Endothelial cell of umbilical vein (primary cell): ENCODE measurements at regions not wholly inside any gene's neighbourhood (a gene's known extent, or its start where the extent isn't known, plus 50 kb on each side); places are given as distances from the start of the nearest gene placed in this dataset.

Source experiments
- BruUV-seq: library from RNA; stranded (reverse); fragments of 400-500 nt; replicated peaks from 2 replicates; lab custom pipeline; 2021; lab: Mats Ljungman, UMichigan
- CTCF ChIA-PET: fragments of 300-600, 350-600 bp; sonication (Branson Sonifier 250); formaldehyde crosslinking; loops from one replicate; lab custom pipeline; 2021; ENCODE audit warnings: antibody characterized with exemption, inconsistent platforms; lab: Charles Lee
- POLR2A ChIA-PET: fragments of 300-600, 350-600 bp; sonication (Branson Sonifier 250); formaldehyde crosslinking; loops from one replicate; lab custom pipeline; 2021; ENCODE audit warnings: antibody characterized with exemption, inconsistent platforms; lab: Charles Lee
- DNase-seq: peaks from one replicate; pipeline ENCODE4 v3.0.0-alpha.2; 2011; ENCODE audit warnings: low read depth, low spot score
- FAIRE-seq: peaks from 2 replicates; lab custom pipeline; 2011; peaks lifted over from hg19 to GRCh38; lab: Jason Lieb, UNC
- H2AFZ ChIP-seq: 2 replicates; pipeline ENCODE4 v1.6.0; 2012; ENCODE audit warnings: low read depth, low read length, control low read depth, inconsistent platforms
- H3K27ac ChIP-seq: 2 replicates; pipeline ENCODE4 v1.5.1; 2011; ENCODE audit warnings: low read depth, mild to moderate bottlenecking, control low read depth, low read length, moderate library complexity; ENCODE audit not compliant: insufficient read depth
- H3K27me3 ChIP-seq, 2 experiments: 2 replicates each; pipeline versions ENCODE4 v1.6.0 to v1.6.1; 2011; ENCODE audit warnings: low read length in 2 of 2, mixed read lengths in 1 of 2; ENCODE audit not compliant: control insufficient read depth in 2 of 2, insufficient read depth in 2 of 2
- H3K36me3 ChIP-seq, 2 experiments: 2 replicates in 1 of 2; 3 replicates in 1 of 2; pipeline ENCODE4 v1.5.1; 2011; ENCODE audit warnings: low read length in 2 of 2, mild to moderate bottlenecking in 1 of 2, moderate library complexity in 1 of 2; ENCODE audit not compliant: control insufficient read depth in 2 of 2, insufficient read depth in 2 of 2; ENCODE audit errors: extremely low read depth in 1 of 2
- H3K4me1 ChIP-seq: 3 replicates; pipeline ENCODE4 v1.5.1; 2011; ENCODE audit warnings: mild to moderate bottlenecking, low read length; ENCODE audit not compliant: control insufficient read depth, insufficient read depth; ENCODE audit errors: extremely low read depth
- H3K4me2 ChIP-seq: 2 replicates; pipeline ENCODE4 v1.6.1; 2011; ENCODE audit warnings: low read length, control low read depth, mixed read lengths; ENCODE audit not compliant: insufficient read depth
- H3K4me3 ChIP-seq, 3 experiments: fragments of 200-600 bp in 1 of 3; sonication (generic), shearing (Covaris generic) in 1 of 3; replicated peaks in 1 of 3; 2 replicates each; pipeline ENCODE4 v1.5.1; 2011 to 2016; ENCODE audit warnings: control low read depth in 3 of 3, low read length in 3 of 3, mild to moderate bottlenecking in 2 of 3, inconsistent platforms in 1 of 3, low read depth in 1 of 3, moderate library complexity in 1 of 3; ENCODE audit not compliant: insufficient read depth in 1 of 3
- H3K79me2 ChIP-seq: 2 replicates; pipeline ENCODE4 v1.6.0; 2012; ENCODE audit warnings: low read length, inconsistent platforms; ENCODE audit not compliant: control insufficient read depth, insufficient read depth
- H3K9ac ChIP-seq: replicated peaks from 2 replicates; pipeline ENCODE3; 2011; ENCODE audit warnings: low read length, control low read depth; ENCODE audit not compliant: insufficient read depth; ENCODE audit errors: extremely low read depth
- H3K9me1 ChIP-seq: replicated peaks from 3 replicates; pipeline ENCODE4 v1.6.0; 2011; ENCODE audit warnings: mild to moderate bottlenecking, low read length; ENCODE audit not compliant: control insufficient read depth, insufficient read depth; ENCODE audit errors: extremely low read depth
- H3K9me3 ChIP-seq: replicated peaks from 2 replicates; pipeline ENCODE4 v1.5.1; 2012; ENCODE audit warnings: low read length, inconsistent platforms; ENCODE audit not compliant: control insufficient read depth, insufficient read depth
- H4K20me1 ChIP-seq: replicated peaks from 2 replicates; pipeline ENCODE3; 2011; ENCODE audit warnings: mild to moderate bottlenecking, low read length; ENCODE audit not compliant: control insufficient read depth, insufficient read depth; ENCODE audit errors: extremely low read depth
- EZH2 ChIP-seq: IDR thresholded peaks from 2 replicates; pipeline ENCODE4 v1.6.1; 2012; ENCODE audit warnings: borderline replicate concordance, low read depth, mild to moderate bottlenecking, moderate library complexity, low read length, inconsistent platforms; ENCODE audit not compliant: severe bottlenecking
- FOS ChIP-seq: IDR thresholded peaks from 2 replicates; pipeline ENCODE4 v1.6.1; 2011; ENCODE audit warnings: mild to moderate bottlenecking, low read length, moderate library complexity, borderline replicate concordance; ENCODE audit not compliant: insufficient read depth
- GATA2 ChIP-seq: IDR thresholded peaks from 2 replicates; pipeline ENCODE4 v1.7.0; 2011; ENCODE audit warnings: low read depth, mild to moderate bottlenecking, moderate library complexity, mixed read lengths, low read length; ENCODE audit not compliant: insufficient read length, insufficient read depth
- JUN ChIP-seq: IDR thresholded peaks from 2 replicates; pipeline ENCODE4 v1.6.1; 2011; ENCODE audit warnings: borderline replicate concordance, low read depth; ENCODE audit not compliant: insufficient read length, insufficient read depth
- MYC ChIP-seq: IDR thresholded peaks from one replicate; pipeline ENCODE4 v1.6.1; 2011; ENCODE audit warnings: mild to moderate bottlenecking, low read depth, low read length
- POLR2A ChIP-seq: IDR thresholded peaks from 2 replicates; pipeline ENCODE4 v1.6.1; 2012; ENCODE audit warnings: low read depth, mild to moderate bottlenecking, control low read depth, low read length
- POLR2AphosphoS5 ChIP-seq: IDR thresholded peaks from 2 replicates; pipeline ENCODE4 v1.6.1; 2012; ENCODE audit warnings: low read depth, mild to moderate bottlenecking, control low read depth, low read length, moderate library complexity; ENCODE audit not compliant: insufficient read depth
- dilution Hi-C: fragments of 300-500 bp; cut with MboI; formaldehyde crosslinking; loops from one replicate; pipeline ENCODE4 v1.15.0; 2019; ENCODE audit warnings: low sequenced_read_pairs; ENCODE audit not compliant: extremely low pct_ligation_motif_present
- intact Hi-C: fragments of 100-400 bp; cut with micrococcal nuclease; formaldehyde crosslinking; loops from one replicate; pipeline ENCODE4 v1.10.0; 2022
- TF ChIP-seq, protein P1 (sequence below), 2 donors: IDR thresholded peaks; 1 replicate in 1 of 2; 2 replicates in 1 of 2; pipeline ENCODE4 v1.5.1; 2011; ENCODE audit warnings: low read length in 2 of 2, mild to moderate bottlenecking in 2 of 2, moderate library complexity in 2 of 2, control low read depth in 1 of 2, inconsistent platforms in 1 of 2, low read depth in 1 of 2; ENCODE audit not compliant: insufficient read depth in 1 of 2; ENCODE audit errors: extremely low read depth in 1 of 2
- TF ChIP-seq, protein P2 (sequence below): IDR thresholded peaks from 2 replicates; pipeline ENCODE4 v1.6.1; 2011; ENCODE audit not compliant: insufficient read depth, insufficient read length

DNA sequence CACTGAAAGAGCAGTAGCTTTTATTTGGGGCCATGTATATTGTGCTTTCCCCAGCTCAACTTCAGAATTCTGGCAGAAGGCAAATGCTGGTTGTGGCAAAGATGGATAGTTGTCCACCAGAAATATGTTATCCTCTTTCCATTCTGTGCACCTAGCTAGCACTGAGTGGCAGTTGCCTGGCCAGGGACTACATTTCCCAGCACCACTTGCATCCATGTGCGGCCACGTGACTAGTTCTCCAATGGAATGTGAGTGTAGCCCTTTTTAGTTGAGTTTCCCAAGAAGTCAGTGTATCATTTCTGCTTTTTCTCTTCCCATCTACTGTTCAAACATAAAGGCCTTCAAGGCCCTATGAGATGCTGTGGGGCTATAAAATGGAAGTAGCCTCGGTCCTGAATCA, 354.0 kb upstream of the CLINT1 start:
- FAIRE-seq = no peak
- no peak for TF ChIP-seq GATA2
- TF ChIP-seq, protein P1, sequence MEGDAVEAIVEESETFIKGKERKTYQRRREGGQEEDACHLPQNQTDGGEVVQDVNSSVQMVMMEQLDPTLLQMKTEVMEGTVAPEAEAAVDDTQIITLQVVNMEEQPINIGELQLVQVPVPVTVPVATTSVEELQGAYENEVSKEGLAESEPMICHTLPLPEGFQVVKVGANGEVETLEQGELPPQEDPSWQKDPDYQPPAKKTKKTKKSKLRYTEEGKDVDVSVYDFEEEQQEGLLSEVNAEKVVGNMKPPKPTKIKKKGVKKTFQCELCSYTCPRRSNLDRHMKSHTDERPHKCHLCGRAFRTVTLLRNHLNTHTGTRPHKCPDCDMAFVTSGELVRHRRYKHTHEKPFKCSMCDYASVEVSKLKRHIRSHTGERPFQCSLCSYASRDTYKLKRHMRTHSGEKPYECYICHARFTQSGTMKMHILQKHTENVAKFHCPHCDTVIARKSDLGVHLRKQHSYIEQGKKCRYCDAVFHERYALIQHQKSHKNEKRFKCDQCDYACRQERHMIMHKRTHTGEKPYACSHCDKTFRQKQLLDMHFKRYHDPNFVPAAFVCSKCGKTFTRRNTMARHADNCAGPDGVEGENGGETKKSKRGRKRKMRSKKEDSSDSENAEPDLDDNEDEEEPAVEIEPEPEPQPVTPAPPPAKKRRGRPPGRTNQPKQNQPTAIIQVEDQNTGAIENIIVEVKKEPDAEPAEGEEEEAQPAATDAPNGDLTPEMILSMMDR (IDR thresholded peaks at IDR 0.05; ENCODE audit: extremely low read depth in 1 of 2, insufficient read depth in 1 of 2, low read depth in 1 of 2, low read length in 2 of 2) = no peak
- ChIA-PET POLR2A (no interaction called here), CTCF (interaction anchor here (1.4 kb wide), 1 partner anchor 138 kb away, joined by 3 read pairs; no protein-coding TSS in a partner anchor)
- H4K20me1 ChIP-seq = no peaks in the 10 kb centered on the region
- no peaks in the 10 kb centered on the region for H3K27me3 ChIP-seq
- no peak overlapping the region for H3K9ac ChIP-seq
- intact Hi-C loops = no loop called here
- H3K9me3 ChIP-seq = no peaks in the 10 kb centered on the region
- dilution Hi-C loops = no loop called here
- no TSS peak for BruUV-seq
- no peak overlapping the region for H3K4me3 ChIP-seq
- no peak overlapping the region for H3K4me2 ChIP-seq
- no peak overlapping the region for H3K27ac ChIP-seq
- no peak for DNase-seq
- no peaks in the 10 kb centered on the region for H3K9me1 ChIP-seq
- no peaks in the 10 kb centered on the region for H3K4me1 ChIP-seq
- no peak overlapping the region for H2AFZ ChIP-seq
- H3K79me2 ChIP-seq = no peaks in the 10 kb centered on the region
- H3K36me3 ChIP-seq = no peaks in the 10 kb centered on the region

DNA sequence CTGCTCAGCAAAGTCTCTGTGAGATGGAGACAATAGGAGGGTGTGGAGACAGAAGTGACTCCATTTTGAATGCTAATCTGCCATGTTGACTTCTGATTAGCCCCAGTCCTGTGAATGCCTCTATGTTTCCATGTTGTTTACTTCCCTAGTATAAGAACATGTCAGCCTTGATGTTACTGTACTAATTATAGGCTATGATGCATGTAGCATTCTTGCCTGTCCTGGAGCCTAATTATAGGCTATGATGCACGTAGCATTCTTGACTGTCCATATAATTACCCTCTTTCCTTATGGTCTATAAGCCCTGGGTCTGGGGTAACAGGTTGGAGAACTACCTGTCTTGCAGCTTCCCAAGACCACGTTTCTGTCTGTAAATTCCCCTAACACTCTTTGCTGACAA, 353.3 kb upstream of the CLINT1 start:
- POLR2A ChIA-PET = no interaction called here
- Histone ChIP-seq H3K9me3 (no peaks in the 10 kb centered on the region), H3K27me3 (no peaks in the 10 kb centered on the region), H3K9ac (no peak overlapping the region), H3K9me1 (no peaks in the 10 kb centered on the region), H3K4me1 (no peaks in the 10 kb centered on the region), H3K36me3 (no peaks in the 10 kb centered on the region), H4K20me1 (no peaks in the 10 kb centered on the region), H3K27ac (no peak overlapping the region), H3K4me3 (no peak overlapping the region), H2AFZ (no peak overlapping the region), H3K79me2 (no peaks in the 10 kb centered on the region), H3K4me2 (no peak overlapping the region)
- CTCF ChIA-PET = interaction anchor here (1.4 kb wide), 1 partner anchor 137 kb away, joined by 3 read pairs; no protein-coding TSS in a partner anchor
- TF ChIP-seq JUN (no peak), FOS (no peak), EZH2 (no peak), POLR2AphosphoS5 (no peak), MYC (no peak), GATA2 (no peak), POLR2A (no peak)
- TF ChIP-seq, protein P1 (IDR thresholded peaks at IDR 0.05; ENCODE audit: extremely low read depth in 1 of 2, insufficient read depth in 1 of 2, low read depth in 1 of 2, low read length in 2 of 2) = no peak
- TF ChIP-seq, protein P2, sequence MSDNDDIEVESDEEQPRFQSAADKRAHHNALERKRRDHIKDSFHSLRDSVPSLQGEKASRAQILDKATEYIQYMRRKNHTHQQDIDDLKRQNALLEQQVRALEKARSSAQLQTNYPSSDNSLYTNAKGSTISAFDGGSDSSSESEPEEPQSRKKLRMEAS = no peak
- dilution Hi-C loops (no loop called here), intact Hi-C loops (no loop called here)
- BruUV-seq = no TSS peak
- FAIRE-seq (no peak), DNase-seq (no peak)
